ENCODE measurements at regions not wholly inside any gene's neighbourhood (a gene's known extent, or its start where the extent isn't known, plus 50 kb on each side); places are given as distances from the start of the nearest gene placed in this dataset.

DNA sequence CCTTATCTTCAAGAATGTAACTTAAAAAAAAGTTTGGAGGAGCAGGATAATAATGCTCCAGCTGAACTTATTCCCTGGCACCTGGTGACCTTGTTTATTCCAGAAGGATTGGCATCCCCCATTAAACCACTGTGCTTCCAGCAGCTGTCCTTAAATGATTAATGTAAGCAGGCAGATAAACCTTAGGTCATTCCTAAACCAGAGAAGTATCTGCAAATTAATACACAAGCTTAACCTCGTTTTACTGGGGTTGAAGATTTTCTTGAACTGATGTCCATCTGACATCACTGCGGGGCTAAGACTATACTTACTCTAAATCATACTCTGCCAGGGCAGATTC lies 116.1 kb upstream of the PALS2 start:
- TF ChIP-seq TAF1 (IDR thresholded peaks at IDR 0.05; ENCODE audit: low read depth), result no peak
- TF ChIP-seq, protein P1, sequence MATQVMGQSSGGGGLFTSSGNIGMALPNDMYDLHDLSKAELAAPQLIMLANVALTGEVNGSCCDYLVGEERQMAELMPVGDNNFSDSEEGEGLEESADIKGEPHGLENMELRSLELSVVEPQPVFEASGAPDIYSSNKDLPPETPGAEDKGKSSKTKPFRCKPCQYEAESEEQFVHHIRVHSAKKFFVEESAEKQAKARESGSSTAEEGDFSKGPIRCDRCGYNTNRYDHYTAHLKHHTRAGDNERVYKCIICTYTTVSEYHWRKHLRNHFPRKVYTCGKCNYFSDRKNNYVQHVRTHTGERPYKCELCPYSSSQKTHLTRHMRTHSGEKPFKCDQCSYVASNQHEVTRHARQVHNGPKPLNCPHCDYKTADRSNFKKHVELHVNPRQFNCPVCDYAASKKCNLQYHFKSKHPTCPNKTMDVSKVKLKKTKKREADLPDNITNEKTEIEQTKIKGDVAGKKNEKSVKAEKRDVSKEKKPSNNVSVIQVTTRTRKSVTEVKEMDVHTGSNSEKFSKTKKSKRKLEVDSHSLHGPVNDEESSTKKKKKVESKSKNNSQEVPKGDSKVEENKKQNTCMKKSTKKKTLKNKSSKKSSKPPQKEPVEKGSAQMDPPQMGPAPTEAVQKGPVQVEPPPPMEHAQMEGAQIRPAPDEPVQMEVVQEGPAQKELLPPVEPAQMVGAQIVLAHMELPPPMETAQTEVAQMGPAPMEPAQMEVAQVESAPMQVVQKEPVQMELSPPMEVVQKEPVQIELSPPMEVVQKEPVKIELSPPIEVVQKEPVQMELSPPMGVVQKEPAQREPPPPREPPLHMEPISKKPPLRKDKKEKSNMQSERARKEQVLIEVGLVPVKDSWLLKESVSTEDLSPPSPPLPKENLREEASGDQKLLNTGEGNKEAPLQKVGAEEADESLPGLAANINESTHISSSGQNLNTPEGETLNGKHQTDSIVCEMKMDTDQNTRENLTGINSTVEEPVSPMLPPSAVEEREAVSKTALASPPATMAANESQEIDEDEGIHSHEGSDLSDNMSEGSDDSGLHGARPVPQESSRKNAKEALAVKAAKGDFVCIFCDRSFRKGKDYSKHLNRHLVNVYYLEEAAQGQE (IDR thresholded peaks at IDR 0.05; ENCODE audit: low read depth), result no peak
- no peak for TF ChIP-seq CEBPB (IDR thresholded peaks at IDR 0.05)
- TF ChIP-seq YY1 (IDR thresholded peaks at IDR 0.05; ENCODE audit: low read depth), result no peak
- TF ChIP-seq NFIC (IDR thresholded peaks at IDR 0.05), result no peak
- no peak for TF ChIP-seq EGR1 (IDR thresholded peaks at IDR 0.05)
- TF ChIP-seq CREB1 (IDR thresholded peaks at IDR 0.05; ENCODE audit: low read depth), result no peak
- no peak for TF ChIP-seq RAD21 (IDR thresholded peaks at IDR 0.05; ENCODE audit: low read depth)

DNA sequence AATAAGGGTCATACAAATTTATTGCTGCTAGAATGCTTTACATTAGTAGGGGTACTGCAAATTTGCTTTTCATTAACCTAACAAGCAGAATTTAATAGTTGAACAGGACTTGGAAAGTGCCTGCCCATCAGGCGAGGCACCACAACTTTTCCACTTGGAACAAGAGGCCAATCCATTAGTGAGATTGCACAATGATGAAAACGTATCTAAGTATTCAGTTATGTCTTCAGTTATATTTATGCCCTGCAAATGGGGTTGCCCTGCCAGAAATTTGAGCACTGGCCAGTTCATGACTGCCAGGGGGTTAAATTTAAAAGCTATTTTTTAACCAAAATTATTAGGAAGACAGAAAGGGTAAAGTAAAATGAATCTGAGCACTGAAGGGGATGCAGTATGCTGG lies 111.1 kb upstream of the PALS2 start:
- TF ChIP-seq TEAD4 (IDR thresholded peaks at IDR 0.05) (no peak), RAD21 (IDR thresholded peaks at IDR 0.05; ENCODE audit: low read depth) (no peak), CEBPB (IDR thresholded peaks at IDR 0.05) (no peak), FOXM1 (IDR thresholded peaks at IDR 0.05; ENCODE audit: borderline replicate concordance, low read depth) (no peak), NFIC (IDR thresholded peaks at IDR 0.05) (no peak), ZBTB7A (IDR thresholded peaks at IDR 0.05; ENCODE audit: low read depth) (no peak), TAF1 (IDR thresholded peaks at IDR 0.05; ENCODE audit: low read depth) (no peak), CREB1 (IDR thresholded peaks at IDR 0.05; ENCODE audit: low read depth) (no peak), YY1 (IDR thresholded peaks at IDR 0.05; ENCODE audit: low read depth) (no peak), EP300 (IDR thresholded peaks at IDR 0.05; ENCODE audit: borderline replicate concordance) (no peak), TCF12 (IDR thresholded peaks at IDR 0.05; ENCODE audit: low read depth) (no peak), EGR1 (IDR thresholded peaks at IDR 0.05) (no peak)
- TF ChIP-seq, protein P2, sequence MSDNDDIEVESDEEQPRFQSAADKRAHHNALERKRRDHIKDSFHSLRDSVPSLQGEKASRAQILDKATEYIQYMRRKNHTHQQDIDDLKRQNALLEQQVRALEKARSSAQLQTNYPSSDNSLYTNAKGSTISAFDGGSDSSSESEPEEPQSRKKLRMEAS (IDR thresholded peaks at IDR 0.05), result no peak
- TF ChIP-seq, protein P1 (IDR thresholded peaks at IDR 0.05; ENCODE audit: low read depth), result no peak
- TF ChIP-seq, protein P3, sequence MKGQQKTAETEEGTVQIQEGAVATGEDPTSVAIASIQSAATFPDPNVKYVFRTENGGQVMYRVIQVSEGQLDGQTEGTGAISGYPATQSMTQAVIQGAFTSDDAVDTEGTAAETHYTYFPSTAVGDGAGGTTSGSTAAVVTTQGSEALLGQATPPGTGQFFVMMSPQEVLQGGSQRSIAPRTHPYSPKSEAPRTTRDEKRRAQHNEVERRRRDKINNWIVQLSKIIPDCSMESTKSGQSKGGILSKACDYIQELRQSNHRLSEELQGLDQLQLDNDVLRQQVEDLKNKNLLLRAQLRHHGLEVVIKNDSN (IDR thresholded peaks at IDR 0.05), result no peak

DNA sequence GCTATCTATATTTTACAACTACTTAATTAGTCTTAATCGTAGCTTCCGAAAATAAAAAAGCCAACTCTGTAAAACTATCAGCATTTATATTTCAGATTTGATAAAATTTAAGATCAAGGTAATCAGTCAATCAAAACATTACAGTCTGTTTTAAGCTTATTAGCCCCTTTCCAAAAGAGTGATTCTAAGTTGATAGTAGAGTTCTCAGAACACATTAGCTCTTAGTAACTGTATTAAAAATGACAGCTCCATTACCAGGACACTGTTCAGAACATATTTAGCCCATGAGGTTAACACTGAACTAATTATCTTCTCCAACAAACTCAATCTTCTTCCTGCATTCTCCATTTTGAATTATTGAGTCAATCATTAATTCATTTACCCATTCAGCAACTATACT lies 110.3 kb upstream of the PALS2 start:
- TF ChIP-seq CREB1 (IDR thresholded peaks at IDR 0.05; ENCODE audit: low read depth) (no peak), CEBPB (IDR thresholded peaks at IDR 0.05) (no peak), TCF12 (IDR thresholded peaks at IDR 0.05; ENCODE audit: low read depth) (no peak), FOXM1 (IDR thresholded peaks at IDR 0.05; ENCODE audit: borderline replicate concordance, low read depth) (no peak), TAF1 (IDR thresholded peaks at IDR 0.05; ENCODE audit: low read depth) (no peak), EP300 (IDR thresholded peaks at IDR 0.05; ENCODE audit: borderline replicate concordance) (no peak), ZBTB7A (IDR thresholded peaks at IDR 0.05; ENCODE audit: low read depth) (no peak), TEAD4 (IDR thresholded peaks at IDR 0.05) (no peak), RAD21 (IDR thresholded peaks at IDR 0.05; ENCODE audit: low read depth) (no peak), EGR1 (IDR thresholded peaks at IDR 0.05) (no peak), YY1 (IDR thresholded peaks at IDR 0.05; ENCODE audit: low read depth) (no peak)
- TF ChIP-seq, protein P1 (IDR thresholded peaks at IDR 0.05; ENCODE audit: low read depth), result no peak
- TF ChIP-seq, protein P2 (IDR thresholded peaks at IDR 0.05), result no peak

DNA sequence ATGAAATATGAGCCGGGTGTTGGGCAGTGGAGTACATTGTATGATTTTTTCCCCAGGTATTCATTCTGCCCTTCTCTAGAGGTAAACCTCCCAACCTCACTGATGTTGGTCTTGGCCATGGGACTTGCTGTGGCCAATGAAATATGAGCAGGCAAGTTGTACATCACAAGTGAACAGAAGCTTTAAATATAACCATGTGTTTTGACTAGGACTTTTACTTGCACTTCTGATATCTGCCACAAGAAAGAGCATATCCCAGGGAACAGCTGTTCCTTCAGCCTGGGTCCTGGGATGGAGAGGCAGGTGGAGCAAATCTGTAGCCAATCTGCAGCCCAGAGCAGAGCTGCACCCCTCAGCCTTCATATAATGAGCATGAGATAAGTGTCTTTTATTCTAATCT lies 109.8 kb upstream of the PALS2 start:
- TF ChIP-seq EP300 (IDR thresholded peaks at IDR 0.05; ENCODE audit: borderline replicate concordance), result no peak
- TF ChIP-seq TCF12 (IDR thresholded peaks at IDR 0.05; ENCODE audit: low read depth), result no peak
- no peak for TF ChIP-seq NFIC (IDR thresholded peaks at IDR 0.05)
- TF ChIP-seq, protein P3 (IDR thresholded peaks at IDR 0.05), result no peak
- no peak for TF ChIP-seq CREB1 (IDR thresholded peaks at IDR 0.05; ENCODE audit: low read depth)
- TF ChIP-seq TAF1 (IDR thresholded peaks at IDR 0.05; ENCODE audit: low read depth), result no peak
- TF ChIP-seq ZBTB7A (IDR thresholded peaks at IDR 0.05; ENCODE audit: low read depth), result no peak
- TF ChIP-seq, protein P1 (IDR thresholded peaks at IDR 0.05; ENCODE audit: low read depth), result no peak
- TF ChIP-seq, protein P2 (IDR thresholded peaks at IDR 0.05), result no peak
- no peak for TF ChIP-seq YY1 (IDR thresholded peaks at IDR 0.05; ENCODE audit: low read depth)
- TF ChIP-seq TEAD4 (IDR thresholded peaks at IDR 0.05), result no peak
- no peak for TF ChIP-seq RAD21 (IDR thresholded peaks at IDR 0.05; ENCODE audit: low read depth)
- TF ChIP-seq CEBPB (IDR thresholded peaks at IDR 0.05), result no peak
- no peak for TF ChIP-seq EGR1 (IDR thresholded peaks at IDR 0.05)
- no peak for TF ChIP-seq FOXM1 (IDR thresholded peaks at IDR 0.05; ENCODE audit: borderline replicate concordance, low read depth)

All from Ishikawa (cell line).